ENCODE measurements at regions not wholly inside any gene's neighbourhood (a gene's known extent, or its start where the extent isn't known, plus 50 kb on each side); places are given as distances from the start of the nearest gene placed in this dataset.

GRCh38 chr15:62889141-62889661 is 153.3 kb upstream of the TPM1 start:
- Mint-ChIP-seq H3K4me1 (no peaks in the 10 kb centered on the region), H3K36me3 (no peaks in the 10 kb centered on the region), H3K27ac (no peak overlapping the region), H3K27me3 (peaks cover 4 to 24% (median 12%) of the 10 kb centered on the region in 5 donors), H3K9me3 (no peaks in the 10 kb centered on the region), H3K4me3 (no peak overlapping the region)
- ChIA-PET POLR2A (no interaction called here), CTCF (interaction anchor here (0.9 kb wide), 1 partner anchor 14 kb away, joined by 3 read pairs; no protein-coding TSS in a partner anchor)
- Histone ChIP-seq H3K4me3 (ENCODE audit: low read length) (no peak overlapping the region), H3K4me1 (ENCODE audit: control insufficient read depth in 2 of 2, insufficient read depth in 2 of 2, low read length in 2 of 2) (no peaks in the 10 kb centered on the region), H3K27ac (ENCODE audit: low read depth, low read length) (no peak overlapping the region), H3K36me3 (ENCODE audit: control insufficient read depth in 2 of 3, insufficient read depth in 3 of 3, low read length in 3 of 3) (no peaks in the 10 kb centered on the region), H3K9me3 (ENCODE audit: control insufficient read depth in 2 of 3, low read length in 3 of 3) (no peaks in the 10 kb centered on the region), H3K27me3 (ENCODE audit: control insufficient read depth in 2 of 2, insufficient read depth in 2 of 2, low read length in 2 of 2) (no peaks in the 10 kb centered on the region)
- DNase-seq (no peak), ATAC-seq (no peak)
- intact Hi-C loops (cut with micrococcal nuclease) = no loop called here

GRCh38 chr15:62889734-62890505 is 152.6 kb upstream of the TPM1 start:
- ChIA-PET CTCF (no interaction called here), POLR2A (no interaction called here)
- intact Hi-C loops (cut with micrococcal nuclease) = no loop called here
- H3K4me3 Mint-ChIP-seq = no peak overlapping the region
- H3K27me3 Mint-ChIP-seq = peaks cover 4 to 24% (median 12%) of the 10 kb centered on the region in 5 donors
- H3K27ac ChIP-seq (ENCODE audit: low read depth, low read length) = no peak overlapping the region
- no peaks in the 10 kb centered on the region for H3K9me3 ChIP-seq (ENCODE audit: control insufficient read depth in 2 of 3, low read length in 3 of 3)
- no peaks in the 10 kb centered on the region for H3K4me1 Mint-ChIP-seq
- no peaks in the 10 kb centered on the region for H3K36me3 ChIP-seq (ENCODE audit: control insufficient read depth in 2 of 3, insufficient read depth in 3 of 3, low read length in 3 of 3)
- ATAC-seq (no peak), DNase-seq (no peak)
- H3K27ac Mint-ChIP-seq = no peak overlapping the region
- no peaks in the 10 kb centered on the region for H3K4me1 ChIP-seq (ENCODE audit: control insufficient read depth in 2 of 2, insufficient read depth in 2 of 2, low read length in 2 of 2)
- no peaks in the 10 kb centered on the region for H3K9me3 Mint-ChIP-seq
- H3K36me3 Mint-ChIP-seq = no peaks in the 10 kb centered on the region
- no peaks in the 10 kb centered on the region for H3K27me3 ChIP-seq (ENCODE audit: control insufficient read depth in 2 of 2, insufficient read depth in 2 of 2, low read length in 2 of 2)
- H3K4me3 ChIP-seq (ENCODE audit: low read length) = no peak overlapping the region

GRCh38 chr15:62894322-62895085 is 148.0 kb upstream of the TPM1 start:
- ChIA-PET POLR2A (no interaction called here), CTCF (no interaction called here)
- H3K9me3 ChIP-seq (ENCODE audit: control insufficient read depth in 2 of 3, low read length in 3 of 3) = no peaks in the 10 kb centered on the region
- no peak overlapping the region for H3K27ac Mint-ChIP-seq
- no peak overlapping the region for H3K4me3 ChIP-seq (ENCODE audit: low read length)
- peaks cover 4 to 20% (median 6%) of the 10 kb centered on the region in 5 donors for H3K27me3 Mint-ChIP-seq
- H3K27me3 ChIP-seq (ENCODE audit: control insufficient read depth in 2 of 2, insufficient read depth in 2 of 2, low read length in 2 of 2) = no peaks in the 10 kb centered on the region
- no peaks in the 10 kb centered on the region for H3K4me1 Mint-ChIP-seq
- no peaks in the 10 kb centered on the region for H3K4me1 ChIP-seq (ENCODE audit: control insufficient read depth in 2 of 2, insufficient read depth in 2 of 2, low read length in 2 of 2)
- no peaks in the 10 kb centered on the region for H3K36me3 ChIP-seq (ENCODE audit: control insufficient read depth in 2 of 3, insufficient read depth in 3 of 3, low read length in 3 of 3)
- DNase-seq (no peak), ATAC-seq (no peak)
- H3K9me3 Mint-ChIP-seq = no peaks in the 10 kb centered on the region
- H3K36me3 Mint-ChIP-seq = no peaks in the 10 kb centered on the region
- intact Hi-C loops (cut with micrococcal nuclease) = no loop called here
- H3K27ac ChIP-seq (ENCODE audit: low read depth, low read length) = no peak overlapping the region
- no peak overlapping the region for H3K4me3 Mint-ChIP-seq

GRCh38 chr15:62895139-62895866 is 147.2 kb upstream of the TPM1 start:
- Mint-ChIP-seq H3K27me3 (peaks cover 0 to 14% (median 5%) of the 10 kb centered on the region in 5 donors), H3K4me1 (no peaks in the 10 kb centered on the region), H3K36me3 (no peaks in the 10 kb centered on the region), H3K27ac (no peak overlapping the region), H3K9me3 (no peaks in the 10 kb centered on the region), H3K4me3 (no peak overlapping the region)
- Histone ChIP-seq H3K27me3 (ENCODE audit: control insufficient read depth in 2 of 2, insufficient read depth in 2 of 2, low read length in 2 of 2) (no peaks in the 10 kb centered on the region), H3K36me3 (ENCODE audit: control insufficient read depth in 2 of 3, insufficient read depth in 3 of 3, low read length in 3 of 3) (no peaks in the 10 kb centered on the region), H3K4me3 (ENCODE audit: low read length) (no peak overlapping the region), H3K4me1 (ENCODE audit: control insufficient read depth in 2 of 2, insufficient read depth in 2 of 2, low read length in 2 of 2) (no peaks in the 10 kb centered on the region), H3K27ac (ENCODE audit: low read depth, low read length) (no peak overlapping the region), H3K9me3 (ENCODE audit: control insufficient read depth in 2 of 3, low read length in 3 of 3) (no peaks in the 10 kb centered on the region)
- ATAC-seq = no peak
- POLR2A ChIA-PET = no interaction called here
- DNase-seq = no peak
- CTCF ChIA-PET = no interaction called here
- intact Hi-C loops (cut with micrococcal nuclease) = no loop called here

- Mint-ChIP-seq H3K36me3 (no peaks in the 10 kb centered on the region), H3K27me3 (peaks cover 0 to 14% (median 5%) of the 10 kb centered on the region in 5 donors), H3K4me1 (no peaks in the 10 kb centered on the region), H3K27ac (no peak overlapping the region), H3K9me3 (no peaks in the 10 kb centered on the region), H3K4me3 (no peak overlapping the region)
- CTCF ChIA-PET = no interaction called here
- Histone ChIP-seq H3K27ac (ENCODE audit: low read depth, low read length) (no peak overlapping the region), H3K36me3 (ENCODE audit: control insufficient read depth in 2 of 3, insufficient read depth in 3 of 3, low read length in 3 of 3) (no peaks in the 10 kb centered on the region), H3K4me3 (ENCODE audit: low read length) (no peak overlapping the region), H3K9me3 (ENCODE audit: control insufficient read depth in 2 of 3, low read length in 3 of 3) (no peaks in the 10 kb centered on the region), H3K27me3 (ENCODE audit: control insufficient read depth in 2 of 2, insufficient read depth in 2 of 2, low read length in 2 of 2) (no peaks in the 10 kb centered on the region), H3K4me1 (ENCODE audit: control insufficient read depth in 2 of 2, insufficient read depth in 2 of 2, low read length in 2 of 2) (no peaks in the 10 kb centered on the region)
- intact Hi-C loops (cut with micrococcal nuclease) = no loop called here
- DNase-seq = no peak
- POLR2A ChIA-PET = no interaction called here
- no peak for ATAC-seq
These were observed 146.6 kb upstream of the TPM1 start for GRCh38 chr15:62895905-62896316.

GRCh38 chr15:62896380-62896866 is 146.1 kb upstream of the TPM1 start:
- H3K27me3 ChIP-seq (ENCODE audit: control insufficient read depth in 2 of 2, insufficient read depth in 2 of 2, low read length in 2 of 2) = no peaks in the 10 kb centered on the region
- ChIA-PET CTCF (no interaction called here), POLR2A (no interaction called here)
- Mint-ChIP-seq H3K4me3 (no peak overlapping the region), H3K27ac (no peak overlapping the region), H3K36me3 (no peaks in the 10 kb centered on the region), H3K27me3 (peaks cover 0 to 13% (median 5%) of the 10 kb centered on the region in 5 donors), H3K4me1 (no peaks in the 10 kb centered on the region), H3K9me3 (no peaks in the 10 kb centered on the region)
- no peak overlapping the region for H3K27ac ChIP-seq (ENCODE audit: low read depth, low read length)
- no peaks in the 10 kb centered on the region for H3K4me1 ChIP-seq (ENCODE audit: control insufficient read depth in 2 of 2, insufficient read depth in 2 of 2, low read length in 2 of 2)
- no peaks in the 10 kb centered on the region for H3K9me3 ChIP-seq (ENCODE audit: control insufficient read depth in 2 of 3, low read length in 3 of 3)
- no peak overlapping the region for H3K4me3 ChIP-seq (ENCODE audit: low read length)
- intact Hi-C loops (cut with micrococcal nuclease) = no loop called here
- H3K36me3 ChIP-seq (ENCODE audit: control insufficient read depth in 2 of 3, insufficient read depth in 3 of 3, low read length in 3 of 3) = no peaks in the 10 kb centered on the region
- no peak for DNase-seq
- ATAC-seq = no peak

All from naive thymus-derived CD4-positive, alpha-beta T cell (primary cell).